Neuronal stem cell (in vitro differentiated cells): ENCODE measurements at regions not wholly inside any gene's neighbourhood (a gene's known extent, or its start where the extent isn't known, plus 50 kb on each side); places are given as distances from the start of the nearest gene placed in this dataset.
A peak's percentile ranks its signal among the peaks of the same experiment; 100 is the strongest.

Experiments used
- DNase-seq: peaks from one replicate; pipeline ENCODE4 v3.0.0-alpha.2; 2013; ENCODE audit warnings: low spot score
- H2AFZ ChIP-seq: one replicate; pipeline ENCODE4 v1.6.1; 2013; ENCODE audit warnings: mild to moderate bottlenecking, low read length, inconsistent platforms
- H2AK5ac ChIP-seq: 2 replicates; pipeline ENCODE4 v1.6.1; 2013; ENCODE audit warnings: low read depth, mild to moderate bottlenecking, inconsistent platforms, low read length, moderate library complexity, mixed read lengths
- H2BK120ac ChIP-seq: 2 replicates; pipeline ENCODE4 v1.6.1; 2013; ENCODE audit warnings: low read depth, mild to moderate bottlenecking, inconsistent platforms, low read length, moderate library complexity, mixed read lengths
- H2BK12ac ChIP-seq: one replicate; pipeline ENCODE4 v1.6.1; 2013; ENCODE audit warnings: low read length, inconsistent platforms
- H2BK15ac ChIP-seq: 2 replicates; pipeline ENCODE4 v1.6.1; 2013; ENCODE audit warnings: mild to moderate bottlenecking, low read length, inconsistent platforms, mixed read lengths
- H2BK5ac ChIP-seq: one replicate; pipeline ENCODE4 v1.6.1; 2013; ENCODE audit warnings: inconsistent platforms, mild to moderate bottlenecking, low read length, moderate library complexity
- H3K14ac ChIP-seq: one replicate; pipeline ENCODE4 v1.6.1; 2013; ENCODE audit warnings: low read length, inconsistent platforms
- H3K18ac ChIP-seq: 2 replicates; pipeline ENCODE4 v1.6.1; 2013; ENCODE audit warnings: low read length, inconsistent platforms
- H3K23ac ChIP-seq: 2 replicates; pipeline ENCODE4 v1.6.1; 2013; ENCODE audit warnings: low read depth, mild to moderate bottlenecking, mixed read lengths, low read length, inconsistent platforms; ENCODE audit not compliant: poor library complexity
- H3K27ac ChIP-seq: replicated peaks from 3 replicates; pipeline ENCODE4 v1.5.1; 2013; ENCODE audit warnings: low read length, inconsistent platforms
- H3K27me3 ChIP-seq, 3 experiments: 2 replicates each; pipeline ENCODE4 v1.6.1; 2013; ENCODE audit warnings: low read length in 3 of 3, mild to moderate bottlenecking in 2 of 3, inconsistent platforms in 1 of 3, low read depth in 1 of 3, mixed read lengths in 1 of 3, moderate library complexity in 1 of 3; ENCODE audit not compliant: control insufficient read depth in 3 of 3, insufficient read depth in 3 of 3
- H3K36me3 ChIP-seq, 2 donors: replicated peaks in 1 of 2; 2 replicates each; pipeline ENCODE4 v1.6.1; 2013; ENCODE audit warnings: low read length in 2 of 2; ENCODE audit not compliant: control insufficient read depth in 2 of 2, insufficient read depth in 2 of 2
- H3K4ac ChIP-seq: 2 replicates; pipeline ENCODE4 v1.6.1; 2013; ENCODE audit warnings: inconsistent platforms, mild to moderate bottlenecking, low read length, moderate library complexity
- H3K4me1 ChIP-seq, 2 donors: 1 replicate in 1 of 2; 2 replicates in 1 of 2; pipeline ENCODE4 v1.6.1; 2013; ENCODE audit warnings: low read length in 2 of 2, low read depth in 1 of 2; ENCODE audit not compliant: control insufficient read depth in 2 of 2, insufficient read depth in 1 of 2
- H3K4me2 ChIP-seq: one replicate; pipeline ENCODE4 v1.6.1; 2013; ENCODE audit warnings: mild to moderate bottlenecking, low read length, inconsistent platforms; ENCODE audit not compliant: insufficient read depth, poor library complexity, severe bottlenecking
- H3K4me3 ChIP-seq, 2 donors: 2 replicates each; pipeline ENCODE4 v1.5.1; 2013; ENCODE audit warnings: low read length in 2 of 2, mild to moderate bottlenecking in 2 of 2, inconsistent platforms in 1 of 2, moderate library complexity in 1 of 2
- H3K79me1 ChIP-seq: one replicate; pipeline ENCODE4 v1.6.1; 2013; ENCODE audit warnings: low read depth, mild to moderate bottlenecking, inconsistent platforms, low read length, moderate library complexity
- H3K9ac ChIP-seq: one replicate; pipeline ENCODE4 v1.6.1; 2013; ENCODE audit warnings: mild to moderate bottlenecking, low read depth, low read length, inconsistent platforms; ENCODE audit not compliant: poor library complexity
- H3K9me3 ChIP-seq, 2 donors: replicated peaks in 1 of 2; 2 replicates each; pipeline versions ENCODE3 to v1.6.1; 2013; ENCODE audit warnings: low read length in 2 of 2, mild to moderate bottlenecking in 2 of 2, inconsistent platforms in 1 of 2, low read depth in 1 of 2, mixed read lengths in 1 of 2, moderate library complexity in 1 of 2; ENCODE audit not compliant: control insufficient read depth in 2 of 2, insufficient read depth in 1 of 2
- H4K8ac ChIP-seq: one replicate; pipeline ENCODE4 v1.6.1; 2013; ENCODE audit warnings: low read depth, mild to moderate bottlenecking, inconsistent platforms, low read length, moderate library complexity
- H4K91ac ChIP-seq: one replicate; pipeline ENCODE4 v1.6.1; 2013; ENCODE audit warnings: low read length, low read depth, mild to moderate bottlenecking, inconsistent platforms; ENCODE audit not compliant: poor library complexity
- WGBS, 2 donors: extraction: QIAGEN DNeasy Blood & Tissue Kit; methylation state at CpG; one replicate each; pipeline ENCODE4 v1.1.7; 2013; ENCODE audit warnings: missing lambda C conversion rate in 2 of 2, mixed read lengths in 1 of 2; ENCODE audit not compliant: insufficient read length in 2 of 2, insufficient replicate concordance in 1 of 2; ENCODE audit errors: extremely low coverage in 2 of 2; 5-methylcytosine and 5-hydroxymethylcytosine counted together

DNA sequence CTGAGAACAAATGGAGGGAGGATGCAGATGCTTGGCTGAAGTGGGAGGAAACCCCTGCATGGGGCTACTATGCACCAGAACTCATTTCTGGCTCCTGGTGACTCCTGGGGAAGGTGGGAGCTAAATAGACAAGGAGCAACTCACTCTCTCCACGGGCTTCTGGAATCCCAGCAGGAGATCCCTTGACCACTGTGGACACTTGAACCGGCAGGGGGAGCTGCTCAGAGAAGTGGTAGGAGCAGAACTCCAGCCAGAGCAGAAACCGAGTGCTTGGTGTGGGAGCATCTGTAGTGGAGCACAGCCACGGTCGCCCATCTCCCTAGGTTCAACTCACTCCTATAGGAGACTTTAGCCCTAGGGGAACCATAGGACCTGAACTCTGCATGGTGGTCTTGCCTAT, 205.6 kb upstream of the GJB5 start:
- H3K4me1 ChIP-seq: no peaks in the 10 kb centered on the region
- no CpG with 5 or more reads among the region's 5 CpGs for WGBS, 2 donors
- no peak overlapping the region for H3K18ac ChIP-seq
- H3K27me3 ChIP-seq: no peaks in the 10 kb centered on the region
- H2AFZ ChIP-seq: no peak overlapping the region
- H4K91ac ChIP-seq: no peak overlapping the region
- peak overlapping the region; percentile 42 for H2BK120ac ChIP-seq
- H3K4me3 ChIP-seq: no peak overlapping the region
- H3K36me3 ChIP-seq: no peaks in the 10 kb centered on the region
- H2BK12ac ChIP-seq: no peak overlapping the region
- H3K79me1 ChIP-seq: peaks cover 2% of the 10 kb centered on the region
- no peak overlapping the region for H3K4ac ChIP-seq
- H3K23ac ChIP-seq: no peak overlapping the region
- H2BK15ac ChIP-seq: no peak overlapping the region
- no peak overlapping the region for H3K14ac ChIP-seq
- no peak overlapping the region for H4K8ac ChIP-seq
- H2BK5ac ChIP-seq: no peak overlapping the region
- no peak for DNase-seq
- no peak overlapping the region for H3K4me2 ChIP-seq
- H3K9me3 ChIP-seq: peaks cover 0 to 3% of the 10 kb centered on the region in 2 donors
- H3K27ac ChIP-seq: no peak overlapping the region
- peak overlapping the region; percentile 22 for H2AK5ac ChIP-seq
- H3K9ac ChIP-seq: no peak overlapping the region

DNA sequence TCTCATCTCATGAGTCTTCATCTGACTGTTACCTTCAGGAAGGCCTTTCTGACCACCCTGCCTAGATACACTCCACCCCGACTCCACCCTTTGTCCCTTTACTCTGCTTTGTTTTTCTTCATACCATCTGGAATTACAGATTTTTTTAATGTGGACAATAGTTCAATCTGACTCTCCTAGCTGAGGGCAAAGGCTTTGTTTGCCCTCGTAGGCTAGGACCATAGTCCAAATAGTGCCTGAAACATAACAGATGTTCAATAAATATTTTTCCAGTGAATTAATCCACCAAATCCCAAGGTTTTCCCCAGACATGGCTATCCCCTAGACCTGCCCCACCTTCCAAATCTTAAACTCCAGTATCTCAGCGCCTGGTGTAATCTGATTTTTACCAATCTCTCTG, 176.5 kb upstream of the GJB5 start:
- Histone ChIP-seq H3K18ac (no peak overlapping the region), H3K14ac (no peak overlapping the region), H3K23ac (no peak overlapping the region), H4K8ac (no peak overlapping the region), H3K4ac (no peak overlapping the region), H2BK12ac (no peak overlapping the region), H3K4me2 (no peak overlapping the region), H2AFZ (no peak overlapping the region), H2BK15ac (no peak overlapping the region), H2BK5ac (no peak overlapping the region), H2AK5ac (no peak overlapping the region), H3K79me1 (no peaks in the 10 kb centered on the region), H3K27ac (no peak overlapping the region), H3K9me3 (no peaks in the 10 kb centered on the region), H3K4me1 (no peaks in the 10 kb centered on the region), H4K91ac (no peak overlapping the region), H3K27me3 (no peaks in the 10 kb centered on the region), H3K36me3 (no peaks in the 10 kb centered on the region), H3K9ac (no peak overlapping the region), H2BK120ac (no peak overlapping the region), H3K4me3 (no peak overlapping the region)
- no peak for DNase-seq
- no CpG with 5 or more reads among the region's 3 CpGs for WGBS, 2 donors

DNA sequence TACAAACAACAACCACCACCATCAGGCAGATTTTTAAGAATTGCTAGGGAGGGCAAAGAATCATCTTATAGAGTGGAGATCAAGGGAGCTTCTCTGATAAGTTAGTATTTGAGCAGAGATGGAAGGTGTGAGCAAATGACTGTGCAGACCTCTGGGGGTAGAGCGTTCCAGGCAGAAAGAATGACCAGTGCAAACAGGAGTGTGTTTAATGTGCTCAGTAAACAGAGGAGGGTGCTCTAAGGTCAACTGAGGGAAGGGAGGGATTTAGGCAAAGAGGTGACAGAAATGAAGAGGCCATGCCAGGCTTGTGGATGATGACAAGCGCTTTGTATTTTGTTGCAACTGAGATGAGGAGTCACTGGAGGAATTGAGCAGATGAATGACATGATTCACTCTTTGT, 172.5 kb upstream of the GJB5 start:
- H3K18ac ChIP-seq: no peak overlapping the region

DNA sequence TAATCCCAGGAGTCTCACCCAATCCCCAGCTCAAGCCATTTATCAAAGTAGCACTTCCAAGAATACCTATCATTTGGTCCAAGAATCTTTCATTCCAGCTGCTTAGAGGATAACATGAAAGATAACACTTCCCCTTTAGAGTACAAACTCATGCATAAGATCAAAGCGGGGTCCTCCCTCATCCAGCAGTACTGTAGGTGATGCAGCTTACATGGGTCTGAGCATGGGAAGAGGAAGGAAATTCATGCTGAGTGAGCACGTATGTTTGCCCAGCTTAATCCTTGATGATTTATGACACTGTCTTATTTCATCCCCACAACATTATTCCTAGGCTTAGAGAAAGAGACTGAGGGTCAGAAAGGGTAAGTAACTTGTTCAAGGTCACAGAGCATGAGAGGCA, 167.1 kb upstream of the GJB5 start:
- no peak overlapping the region for H3K4ac ChIP-seq
- no peak overlapping the region for H3K4me3 ChIP-seq
- H2BK12ac ChIP-seq: no peak overlapping the region
- H3K79me1 ChIP-seq: no peaks in the 10 kb centered on the region
- no peak overlapping the region for H3K18ac ChIP-seq
- H3K4me1 ChIP-seq: peaks cover 0 to 2% of the 10 kb centered on the region in 2 donors
- H4K8ac ChIP-seq: no peak overlapping the region
- no peaks in the 10 kb centered on the region for H3K9me3 ChIP-seq
- no peak overlapping the region for H2BK15ac ChIP-seq
- H3K27ac ChIP-seq: no peak overlapping the region
- H2BK5ac ChIP-seq: no peak overlapping the region
- H4K91ac ChIP-seq: no peak overlapping the region
- no peaks in the 10 kb centered on the region for H3K36me3 ChIP-seq
- no peak overlapping the region for H2AK5ac ChIP-seq
- H2BK120ac ChIP-seq: no peak overlapping the region
- H3K4me2 ChIP-seq: no peak overlapping the region
- H3K14ac ChIP-seq: no peak overlapping the region
- no peaks in the 10 kb centered on the region for H3K27me3 ChIP-seq
- H3K23ac ChIP-seq: no peak overlapping the region
- no CpG with 5 or more reads among the region's 2 CpGs for WGBS, 2 donors
- no peak overlapping the region for H3K9ac ChIP-seq
- no peak overlapping the region for H2AFZ ChIP-seq
- DNase-seq: no peak

More for the DNA sequence above, 172.5 kb upstream of the GJB5 start:
- Histone ChIP-seq H2BK5ac (no peak overlapping the region), H2BK120ac (no peak overlapping the region), H3K36me3 (no peaks in the 10 kb centered on the region), H3K23ac (no peak overlapping the region), H3K4me1 (no peaks in the 10 kb centered on the region), H2BK12ac (no peak overlapping the region), H3K4me2 (no peak overlapping the region), H2BK15ac (no peak overlapping the region), H2AFZ (no peak overlapping the region), H3K9me3 (no peaks in the 10 kb centered on the region), H2AK5ac (no peak overlapping the region), H3K27ac (no peak overlapping the region), H3K14ac (no peak overlapping the region), H3K27me3 (no peaks in the 10 kb centered on the region), H4K8ac (no peak overlapping the region), H4K91ac (no peak overlapping the region), H3K79me1 (no peaks in the 10 kb centered on the region), H3K4ac (no peak overlapping the region), H3K4me3 (no peak overlapping the region), H3K9ac (no peak overlapping the region)
- DNase-seq: no peak
- no CpG with 5 or more reads among the region's 2 CpGs for whole genome bisulfite sequencing, 2 donors
